GM12865 (cell line): ENCODE measurements at regions not wholly inside any gene's neighbourhood (a gene's known extent, or its start where the extent isn't known, plus 50 kb on each side); places are given as distances from the start of the nearest gene placed in this dataset.

Experiments
- DNase-seq: peaks from one replicate; pipeline ENCODE4 v3.0.0; 2010; ENCODE audit warnings: low read depth
- H3K4me3 ChIP-seq: 2 replicates; pipeline ENCODE4 v1.5.1; 2011; ENCODE audit warnings: mild to moderate bottlenecking, low read depth, low read length, control low read depth
- CTCF ChIP-seq: IDR thresholded peaks from 2 replicates; pipeline ENCODE4 v1.5.1; 2011; ENCODE audit warnings: low read length, control low read depth, low read depth, inconsistent platforms; ENCODE audit not compliant: insufficient read depth; ENCODE audit errors: missing control alignments

GRCh38 chr20:39941245-39941644, 747.8 kb downstream of the MAFB start:
- no peak for DNase-seq
- no peak for TF ChIP-seq CTCF
- no peak overlapping the region for H3K4me3 ChIP-seq

DNA sequence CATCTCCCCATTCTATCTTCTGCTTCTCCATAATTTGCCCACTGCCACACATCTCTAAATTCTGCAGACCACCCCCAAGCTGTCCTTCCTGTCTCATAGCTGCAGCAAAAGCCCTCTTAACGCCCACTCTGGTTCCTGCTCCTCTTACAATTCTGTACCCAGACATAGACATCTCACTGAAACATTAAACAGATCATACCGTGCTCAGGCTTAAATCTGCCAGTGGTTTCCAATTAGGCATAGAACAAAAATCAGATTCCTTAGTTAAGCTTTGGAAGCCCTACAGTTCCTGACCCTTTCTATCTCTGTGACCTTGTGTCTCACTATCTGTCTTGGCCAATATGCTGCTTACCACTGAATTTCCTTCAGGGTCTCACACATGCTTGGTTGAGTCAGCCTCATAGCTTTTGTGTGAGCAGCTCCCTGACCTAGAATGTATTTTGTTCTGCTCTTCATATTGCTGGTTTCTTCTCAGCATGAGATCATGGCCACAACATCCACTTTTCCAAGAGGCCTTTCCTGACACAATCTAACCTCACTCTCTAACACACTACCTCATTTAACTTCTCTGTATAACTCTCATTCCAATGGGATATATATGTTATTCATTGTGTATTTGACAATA, 749.7 kb downstream of the MAFB start:
- no peak for TF ChIP-seq CTCF
- no peak overlapping the region for H3K4me3 ChIP-seq
- no peak for DNase-seq

DNA sequence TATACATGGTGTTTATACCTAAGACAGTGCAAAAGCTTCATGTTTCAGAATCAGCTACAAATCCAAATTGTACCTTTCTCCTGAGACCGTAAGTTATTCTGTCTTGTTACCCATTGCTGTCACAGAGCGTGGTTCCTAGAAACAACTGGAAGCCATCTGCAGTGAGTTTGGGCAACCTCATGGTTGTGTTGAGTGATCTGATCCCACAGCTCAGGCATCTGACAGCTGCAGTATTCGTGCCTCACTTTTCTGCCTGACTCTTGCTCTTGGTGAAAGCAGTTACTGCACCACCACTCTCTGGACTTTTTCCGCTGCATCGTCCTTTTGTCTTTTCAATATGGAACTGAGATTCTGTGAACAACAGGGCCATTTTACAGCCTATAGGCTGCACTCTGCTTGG, 752.6 kb downstream of the MAFB start:
- H3K4me3 ChIP-seq: no peak overlapping the region
- TF ChIP-seq CTCF: no peak
- no peak for DNase-seq

GRCh38 chr20:39935901-39936300, 753.1 kb downstream of the MAFB start:
- no peak overlapping the region for H3K4me3 ChIP-seq
- no peak for TF ChIP-seq CTCF
- no peak for DNase-seq

DNA sequence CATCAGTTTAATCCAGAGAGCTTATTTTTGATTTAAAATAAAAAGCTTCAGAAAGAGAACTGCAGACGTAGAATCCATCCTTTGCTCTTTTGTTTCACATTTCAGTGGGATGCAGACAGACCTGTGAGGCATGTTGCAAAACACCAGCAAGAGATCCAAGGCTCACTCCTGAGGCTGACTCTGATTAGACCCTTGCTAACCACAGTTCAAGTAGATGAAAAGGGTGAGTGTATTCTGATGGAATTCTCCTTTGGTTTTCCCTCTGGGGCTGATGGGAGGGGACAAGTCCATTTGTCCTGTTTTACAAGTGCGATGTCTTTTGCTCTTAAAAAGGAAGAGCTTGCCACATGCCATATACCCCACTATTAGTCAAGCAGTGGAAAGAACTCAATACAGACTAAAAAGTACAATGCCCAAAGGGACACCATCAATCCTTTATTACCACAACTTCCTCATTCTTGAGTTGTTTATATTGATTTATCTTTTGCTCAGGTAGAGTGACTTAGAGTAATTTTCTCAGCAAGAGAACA, 772.7 kb downstream of the MAFB start:
- TF ChIP-seq CTCF: no peak
- no peak overlapping the region for H3K4me3 ChIP-seq
- DNase-seq: no peak

- TF ChIP-seq CTCF: no peak
- no peak for DNase-seq
- H3K4me3 ChIP-seq: no peak overlapping the region
Observed at GRCh38 chr20:39913274-39913673, 775.8 kb downstream of the MAFB start.

GRCh38 chr20:39911497-39911896, 777.5 kb downstream of the MAFB start:
- DNase-seq: no peak
- H3K4me3 ChIP-seq: no peak overlapping the region

More at GRCh38 chr20:39911497-39911896, 777.5 kb downstream of the MAFB start:
- TF ChIP-seq CTCF: no peak
